HG03064 (cell line): ENCODE measurements at regions not wholly inside any gene's neighbourhood (a gene's known extent, or its start where the extent isn't known, plus 50 kb on each side); places are given as distances from the start of the nearest gene placed in this dataset.

Source experiments
- ATAC-seq: cut with Tn5 transposase; IDR thresholded peaks from one replicate; pipeline ENCODE4 v1.9.1; 2021; ENCODE audit warnings: low read depth; ENCODE audit not compliant: unreplicated experiment

DNA sequence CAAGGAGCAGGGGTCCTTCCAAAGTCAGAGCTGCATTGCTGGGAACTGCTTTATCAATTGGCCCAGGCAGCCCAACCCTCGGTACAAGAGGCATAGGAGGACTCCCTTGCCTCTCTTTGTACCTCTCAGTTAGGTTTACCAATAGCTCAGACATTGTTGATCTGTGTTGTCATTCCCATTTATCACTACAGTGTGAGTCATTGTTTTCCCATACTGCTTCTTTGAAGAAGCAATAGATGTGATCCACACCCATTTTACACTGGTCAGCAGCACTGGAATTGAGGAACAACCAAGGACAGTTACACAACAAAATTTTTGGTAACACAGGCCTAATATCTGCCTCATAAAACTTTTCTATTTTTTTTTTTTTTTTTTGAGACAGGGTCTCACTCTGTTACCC lies 307.2 kb downstream of the SNX13 start:
- ATAC-seq, result no peak

GRCh38 chr7:17638727-17639126 lies 301.6 kb downstream of the SNX13 start:
- no peak for ATAC-seq

- no peak for ATAC-seq
These were observed 299.4 kb downstream of the SNX13 start for GRCh38 chr7:17640730-17641377.

GRCh38 chr7:17645500-17645899 lies 294.8 kb downstream of the SNX13 start:
- no peak for ATAC-seq

DNA sequence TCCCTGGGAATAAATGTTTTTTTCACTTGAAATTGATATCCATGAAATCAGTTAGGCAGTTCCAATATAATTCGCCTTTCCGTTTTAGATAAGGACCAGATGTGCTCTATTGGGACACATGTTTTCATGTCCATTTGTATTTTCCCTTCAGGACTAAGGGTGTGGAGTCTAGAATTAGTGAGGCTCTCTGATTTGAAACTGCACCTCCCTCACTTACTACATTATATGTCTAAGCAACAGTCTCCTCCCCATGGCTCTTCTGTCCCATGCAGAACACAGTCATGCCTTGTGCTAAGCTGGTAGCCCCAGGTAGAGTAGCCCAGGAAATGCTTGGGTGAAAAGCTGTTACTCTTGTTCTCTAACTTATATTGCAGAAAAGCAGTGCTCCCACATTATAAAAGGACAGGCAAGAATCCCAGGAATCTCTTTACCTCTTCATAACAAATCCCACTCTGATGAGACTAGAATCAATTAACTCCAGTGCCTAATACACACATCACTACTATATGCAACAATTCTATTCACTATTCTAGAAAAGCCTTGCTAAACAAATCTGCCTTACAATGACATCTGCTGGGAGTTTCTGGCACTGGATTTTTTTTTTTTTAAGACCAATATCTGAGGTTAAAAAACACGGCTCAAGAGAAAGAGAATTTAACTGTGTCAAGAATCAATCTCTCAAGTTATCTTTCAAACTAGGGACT lies 293.9 kb downstream of the SNX13 start:
- ATAC-seq, result no peak

DNA sequence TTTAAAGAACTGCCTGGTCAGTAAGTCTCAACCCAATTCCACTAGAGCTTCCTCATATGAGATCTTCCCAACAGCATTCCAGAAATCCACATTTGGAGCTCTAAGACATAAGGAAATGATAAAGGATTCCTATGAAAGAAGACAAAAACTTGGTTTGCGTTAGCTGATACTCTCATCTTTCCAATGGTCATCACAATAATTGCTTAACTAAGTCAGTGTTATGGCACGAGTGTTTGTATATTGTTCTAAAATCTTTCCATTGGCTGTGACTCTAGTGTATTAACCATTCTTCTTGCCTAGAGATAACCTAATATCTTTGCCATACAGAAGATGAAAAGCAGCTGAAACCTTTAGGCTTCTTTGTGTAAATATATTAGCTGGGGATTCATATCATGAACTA lies 289.0 kb downstream of the SNX13 start:
- no peak for ATAC-seq

DNA sequence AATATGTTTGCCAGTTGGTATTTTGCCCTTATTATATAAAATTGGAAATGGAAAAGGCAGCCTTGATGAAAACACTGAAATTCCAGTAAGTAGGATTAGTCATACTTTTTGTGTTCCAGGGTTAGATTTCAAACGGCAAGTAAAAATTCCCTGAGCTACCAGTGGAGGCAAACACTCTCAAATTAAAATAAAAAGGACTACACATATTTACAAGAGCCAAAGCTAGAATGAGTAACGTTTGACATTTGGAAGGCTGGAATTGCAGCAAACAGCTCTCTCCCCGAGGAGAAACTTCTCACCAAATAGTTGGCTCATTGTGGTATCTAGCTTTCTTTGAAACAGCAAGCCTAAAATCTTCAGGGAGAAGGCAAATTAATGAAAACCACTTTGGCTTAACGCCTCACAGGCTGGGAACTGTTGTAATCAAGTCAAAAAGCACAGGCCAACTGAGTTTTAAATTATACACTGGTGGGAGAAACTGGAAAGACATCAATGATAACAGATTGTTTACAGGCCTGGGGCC lies 288.4 kb downstream of the SNX13 start:
- no peak for ATAC-seq

GRCh38 chr7:17654940-17655339 lies 285.4 kb downstream of the SNX13 start:
- ATAC-seq, result no peak

- no peak for ATAC-seq
These were observed 281.2 kb downstream of the SNX13 start for GRCh38 chr7:17659126-17659525.

GRCh38 chr7:17660116-17660515 lies 280.2 kb downstream of the SNX13 start:
- ATAC-seq, result no peak

DNA sequence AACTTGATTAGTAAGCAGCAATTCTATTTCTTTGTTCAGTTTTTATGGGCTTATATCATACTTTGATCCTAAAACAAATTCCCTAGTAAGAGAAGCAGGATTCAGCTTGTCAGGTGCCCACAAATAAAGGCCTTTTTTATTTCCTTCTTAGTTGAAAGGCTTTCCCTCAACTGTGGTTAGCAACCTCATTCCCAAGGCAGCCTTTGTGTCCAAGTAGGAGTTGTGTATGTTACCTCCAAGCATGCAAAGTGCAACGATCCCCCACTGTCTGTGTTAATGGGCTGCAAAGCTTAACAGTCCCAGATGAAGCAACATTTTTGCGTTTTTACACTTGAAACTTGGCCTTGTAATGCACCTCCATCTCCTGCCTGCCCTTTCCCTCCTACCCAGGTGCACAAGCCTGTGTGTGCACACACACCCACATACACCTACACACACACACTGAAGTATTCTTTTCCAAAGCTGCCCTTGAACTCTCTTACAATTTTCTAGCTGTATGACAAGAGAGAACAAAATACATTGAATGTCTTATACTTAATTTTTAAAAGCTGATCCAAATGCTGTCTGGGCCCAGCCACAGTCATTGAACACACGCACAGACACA lies 278.2 kb downstream of the SNX13 start:
- ATAC-seq, result no peak

DNA sequence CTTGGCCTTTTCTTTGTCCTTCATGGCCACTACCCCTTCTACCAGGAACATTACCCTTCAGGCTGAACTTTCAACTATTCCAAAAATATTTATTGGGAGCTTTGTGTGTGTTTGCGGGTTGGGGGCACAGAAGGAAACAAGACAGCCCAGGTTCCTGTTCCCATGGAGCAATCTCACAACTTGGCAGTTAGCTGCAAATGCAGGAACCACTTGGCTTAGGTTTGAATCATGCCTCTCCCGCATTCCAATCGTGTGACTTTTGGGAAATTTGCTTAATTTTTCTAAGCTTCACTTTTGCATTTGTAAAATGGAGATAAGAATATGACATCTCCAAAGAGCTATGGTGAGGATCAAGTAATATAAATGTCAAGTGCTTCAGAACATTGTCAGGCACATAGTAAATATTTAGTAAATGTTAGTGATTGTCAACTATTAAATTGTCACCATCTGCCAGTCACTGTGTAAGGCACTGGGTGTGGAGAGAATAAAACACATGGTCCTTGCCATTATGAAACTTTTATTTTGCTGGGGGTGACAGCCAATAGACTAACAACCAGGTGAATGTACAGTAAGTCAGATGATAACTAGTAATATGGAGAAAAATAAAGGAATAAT lies 277.1 kb downstream of the SNX13 start:
- no peak for ATAC-seq

GRCh38 chr7:17665029-17665428 lies 275.3 kb downstream of the SNX13 start:
- no peak for ATAC-seq

GRCh38 chr7:17668122-17668521 lies 272.2 kb downstream of the SNX13 start:
- no peak for ATAC-seq

GRCh38 chr7:17669204-17669603 lies 271.1 kb downstream of the SNX13 start:
- ATAC-seq, result no peak

DNA sequence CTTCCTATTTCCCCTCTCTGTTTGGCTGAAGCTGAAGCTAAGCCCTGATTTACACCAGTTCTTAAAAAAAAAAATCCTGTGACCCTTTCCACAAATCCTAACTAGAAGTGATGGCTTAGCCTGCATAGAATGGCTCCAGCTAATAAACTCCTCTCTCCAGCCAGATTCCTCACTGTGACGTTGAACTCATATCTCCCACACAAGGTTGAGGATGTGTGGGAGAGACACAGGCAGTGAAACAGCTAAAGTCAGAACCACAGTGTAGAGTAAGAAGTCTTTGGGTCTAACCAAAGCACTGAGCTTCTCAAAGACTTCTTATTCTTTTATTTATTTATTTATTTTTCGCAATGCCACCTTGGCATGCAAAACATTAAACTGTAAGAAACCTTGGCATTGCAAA lies 268.3 kb downstream of the SNX13 start:
- no peak for ATAC-seq

DNA sequence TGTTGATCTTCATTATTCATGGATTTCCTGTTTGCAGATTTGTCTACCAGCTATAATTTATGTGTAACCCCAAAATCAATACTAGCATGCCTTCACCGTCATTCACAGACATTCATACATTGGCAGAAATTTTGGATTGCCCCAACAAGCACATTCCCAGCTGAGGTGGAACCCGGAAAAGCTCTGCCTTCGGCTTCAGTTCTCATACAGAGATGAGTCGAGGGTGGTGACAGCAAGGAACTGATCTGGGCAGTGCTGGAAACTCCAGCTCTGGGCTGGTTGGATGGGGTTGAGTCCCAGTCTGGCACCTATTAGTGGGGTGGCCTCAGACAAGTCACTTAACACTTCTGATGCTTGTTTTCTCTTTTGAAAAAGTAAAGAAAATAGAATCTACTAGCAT lies 267.5 kb downstream of the SNX13 start:
- no peak for ATAC-seq

- no peak for ATAC-seq
These were observed 265.9 kb downstream of the SNX13 start for GRCh38 chr7:17674166-17674942.

DNA sequence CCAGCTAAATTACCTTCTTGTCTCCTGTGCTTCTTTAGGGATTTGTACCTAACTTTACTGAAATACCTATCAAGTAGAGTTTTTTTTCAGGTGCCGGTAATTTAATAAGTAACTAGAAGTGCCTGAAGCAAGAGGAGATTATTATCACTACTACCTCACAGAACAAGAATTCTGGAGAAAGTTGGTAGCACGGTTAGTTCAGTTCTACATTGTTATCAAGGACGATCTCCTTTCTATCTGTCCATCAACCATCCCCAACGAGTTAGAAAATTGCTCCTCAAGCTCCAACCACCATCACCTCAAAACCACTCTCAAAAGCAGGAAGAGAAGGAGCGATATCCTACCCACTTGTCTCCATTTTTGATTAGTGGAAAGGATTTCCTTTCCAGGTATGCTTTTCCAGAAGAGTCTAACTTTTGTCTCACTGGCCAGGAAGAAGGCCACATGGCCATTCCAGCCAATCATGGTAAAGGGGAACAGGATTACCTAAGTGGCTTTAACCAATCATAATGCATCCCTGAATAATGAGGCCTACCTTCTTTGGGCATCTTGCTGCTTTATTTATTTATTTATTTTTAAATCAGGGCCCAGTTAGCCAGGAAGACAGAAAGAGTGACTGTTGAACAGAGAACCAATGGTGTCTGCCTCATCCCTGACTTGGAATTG lies 265.2 kb downstream of the SNX13 start:
- ATAC-seq, result no peak

DNA sequence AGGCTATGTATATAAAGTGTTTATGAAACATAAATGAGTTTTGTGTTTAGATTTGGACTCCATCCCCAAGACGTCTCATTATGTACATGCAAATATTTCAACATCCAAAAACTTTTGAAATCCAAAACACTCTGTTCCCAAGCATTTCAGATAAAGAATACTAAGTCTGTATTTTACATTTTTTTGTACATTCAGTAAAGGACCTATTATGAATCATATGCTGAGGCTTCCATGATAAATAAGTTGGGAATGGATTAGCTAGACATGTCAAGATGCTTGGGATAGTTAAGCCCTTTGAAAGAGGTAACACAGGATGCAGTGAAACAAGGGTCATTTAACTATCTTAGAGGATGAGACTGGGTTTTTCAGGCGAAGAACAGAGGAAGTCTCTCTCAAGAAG lies 262.9 kb downstream of the SNX13 start:
- ATAC-seq, result no peak
